DMS53 treated with DMSO at 0.1 percent for 48 hours (cell line): ENCODE measurements at regions not wholly inside any gene's neighbourhood (a gene's known extent, or its start where the extent isn't known, plus 50 kb on each side); places are given as distances from the start of the nearest gene placed in this dataset.

Experiments
- DNase-seq: peaks from one replicate; lab custom pipeline; 2025; ENCODE audit not compliant: unreplicated experiment; lab: John Stamatoyannopoulos, UW

DNA sequence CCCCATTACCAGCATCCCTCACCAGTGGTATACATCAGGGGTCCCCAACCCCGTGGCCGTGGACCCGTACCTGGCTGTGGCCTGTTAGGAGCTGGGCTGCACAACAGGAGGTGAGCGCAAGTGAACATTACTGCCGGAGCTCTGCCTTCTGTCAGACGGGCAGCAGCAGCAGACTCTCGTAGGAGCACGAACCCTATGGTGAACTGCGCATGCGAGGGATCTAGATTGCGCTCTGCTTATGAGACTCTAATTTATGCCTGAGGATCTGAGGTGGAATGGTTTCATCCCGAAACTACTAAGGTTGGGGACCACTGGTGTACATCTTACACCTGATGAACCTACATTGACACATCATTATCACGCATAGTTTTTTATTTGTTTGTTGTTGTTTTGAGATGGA lies 52.8 kb upstream of the DHX15 start:
- no peak for DNase-seq

DNA sequence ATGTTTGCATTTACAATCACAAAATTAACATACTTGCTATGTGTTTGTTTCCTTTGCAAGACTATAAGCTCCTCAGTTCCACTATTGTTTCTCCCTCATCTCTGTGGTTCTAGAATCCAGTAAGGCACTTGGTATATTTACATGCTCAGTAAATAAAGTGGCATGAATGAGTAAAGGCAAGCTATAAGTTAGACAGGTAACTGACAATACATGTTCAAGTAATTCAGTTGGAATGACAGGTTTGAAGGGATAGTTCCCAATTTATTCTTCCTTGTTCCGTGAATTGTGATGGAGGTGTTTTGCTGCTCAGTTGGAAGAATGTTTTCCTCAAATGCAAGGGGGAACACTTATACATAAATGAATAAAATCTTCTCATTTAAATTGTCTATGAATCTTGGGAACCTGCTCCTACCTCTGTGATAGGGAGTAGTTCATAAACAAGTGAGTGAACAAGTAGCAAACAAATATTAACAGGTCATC lies 54.1 kb upstream of the DHX15 start:
- no peak for DNase-seq

GRCh38 chr4:24639714-24640113 lies 55.4 kb upstream of the DHX15 start:
- no peak for DNase-seq

GRCh38 chr4:24640366-24640765 lies 56.0 kb upstream of the DHX15 start:
- no peak for DNase-seq

- DNase-seq: peak; percentile 64
These were observed 58.7 kb upstream of the DHX15 start for GRCh38 chr4:24642981-24643547.

DNA sequence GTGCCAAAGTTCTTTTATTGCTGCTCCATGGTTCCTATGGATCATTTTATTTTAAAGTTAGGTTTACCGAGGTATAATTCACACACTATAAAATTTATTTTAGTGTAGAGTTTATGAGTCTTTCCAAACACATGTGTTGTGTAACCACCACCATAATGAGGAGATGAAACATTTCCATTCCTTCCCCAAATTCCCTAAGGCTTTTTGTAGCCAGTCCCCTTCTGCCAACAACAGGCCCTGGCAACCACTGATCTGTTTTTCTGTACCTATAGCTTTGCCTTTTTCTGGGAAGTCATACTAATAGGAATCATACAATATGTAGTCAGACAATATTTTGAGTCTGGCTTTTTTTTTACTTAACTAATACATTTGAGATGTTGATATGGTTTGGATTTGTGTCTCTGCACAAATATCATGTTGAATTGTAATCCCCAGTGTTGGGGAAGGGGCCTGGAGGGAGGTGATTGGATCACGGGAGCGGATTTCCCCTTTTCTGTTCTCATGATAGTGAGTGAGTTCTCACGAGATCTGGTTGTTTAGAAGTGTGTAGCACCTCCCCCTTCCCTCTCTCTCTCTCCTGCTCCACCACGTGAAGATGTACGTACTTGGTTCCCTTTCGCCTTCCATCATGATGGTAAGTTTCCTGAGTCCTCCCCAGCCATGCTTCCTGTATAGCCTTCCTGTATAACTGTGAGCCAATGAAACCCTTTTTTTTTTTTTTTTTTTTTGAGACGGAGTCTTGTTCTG lies 59.6 kb upstream of the DHX15 start:
- DNase-seq: no peak

- DNase-seq: no peak
These were observed 60.8 kb upstream of the DHX15 start for GRCh38 chr4:24644983-24645764.

DNA sequence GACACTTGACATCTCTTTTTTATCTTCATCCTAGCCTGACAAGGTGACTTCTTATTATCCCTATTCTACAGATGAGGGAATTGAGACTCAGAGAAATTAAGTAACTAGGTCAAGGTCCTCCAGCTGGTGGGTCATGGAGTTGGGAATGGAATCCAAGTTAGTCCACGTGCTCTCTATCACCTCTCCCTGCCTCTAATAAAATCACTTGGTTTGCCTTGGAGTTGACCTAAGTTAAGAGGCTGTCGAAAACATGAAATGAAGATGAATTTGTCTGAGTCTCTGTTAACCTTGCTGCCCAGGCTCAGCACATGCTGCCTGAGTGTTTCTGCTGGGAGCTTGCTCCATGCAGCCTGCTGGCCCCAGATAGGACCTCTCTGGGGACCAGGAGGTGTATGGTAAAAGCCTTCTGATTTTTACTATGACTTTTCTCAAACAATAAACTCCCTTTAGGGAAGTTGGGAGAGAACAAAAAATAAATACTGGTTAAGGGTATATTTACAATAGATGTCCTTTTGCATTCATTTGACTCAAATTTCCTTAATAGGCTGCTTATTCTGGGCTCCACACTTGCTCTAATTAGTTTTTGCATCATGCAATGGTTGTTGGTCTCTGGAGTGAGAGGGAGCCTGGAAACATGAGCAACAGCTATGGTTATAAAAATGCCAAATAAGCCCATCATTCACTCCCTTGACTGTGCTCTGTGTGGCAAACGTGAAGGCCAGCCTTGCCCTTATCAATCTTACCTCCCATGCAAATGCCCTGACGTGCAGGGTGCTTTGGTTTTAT lies 61.6 kb upstream of the DHX15 start:
- no peak for DNase-seq

- DNase-seq: no peak
These were observed 62.6 kb upstream of the DHX15 start for GRCh38 chr4:24646798-24647460.

GRCh38 chr4:24650849-24651640 lies 66.7 kb upstream of the DHX15 start:
- no peak for DNase-seq

DNA sequence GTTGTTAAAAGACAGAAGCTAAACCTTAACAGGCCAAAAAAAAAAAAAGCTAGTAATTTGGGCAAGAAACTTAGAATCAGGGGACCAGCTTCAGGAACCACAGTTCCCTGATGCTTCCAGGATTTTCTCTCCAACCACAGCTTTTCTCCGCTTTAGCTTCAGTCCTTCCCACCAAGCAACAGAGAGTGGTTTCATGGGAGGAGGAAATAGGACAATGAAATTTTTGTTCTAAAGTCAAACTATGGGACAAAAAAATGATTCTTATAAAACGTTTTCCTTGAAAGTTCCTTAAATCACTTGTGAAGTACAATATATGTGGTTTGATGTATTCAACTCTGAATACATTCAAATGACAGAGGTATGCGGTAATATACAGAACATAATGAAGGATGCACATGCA lies 71.0 kb upstream of the DHX15 start:
- DNase-seq: no peak

DNA sequence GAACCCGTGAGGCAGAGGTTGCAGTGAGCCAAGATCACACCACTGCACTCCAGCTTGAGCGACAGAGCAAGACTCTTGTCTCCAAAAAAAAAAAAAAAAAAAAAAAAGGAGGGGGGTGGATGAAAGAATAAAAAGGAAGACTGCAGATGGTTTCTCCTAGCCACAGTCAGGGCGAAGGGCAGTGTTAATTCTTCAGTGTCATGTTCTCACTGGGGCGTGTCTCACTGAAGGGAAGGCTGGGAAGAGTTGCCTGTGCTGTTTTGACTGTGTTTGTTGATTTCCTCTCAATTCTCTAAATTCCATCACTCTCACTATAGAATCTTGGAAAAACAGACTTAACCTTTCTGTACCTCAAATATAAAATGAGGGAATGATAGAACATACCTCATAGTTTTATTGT lies 71.6 kb upstream of the DHX15 start:
- DNase-seq: no peak

DNA sequence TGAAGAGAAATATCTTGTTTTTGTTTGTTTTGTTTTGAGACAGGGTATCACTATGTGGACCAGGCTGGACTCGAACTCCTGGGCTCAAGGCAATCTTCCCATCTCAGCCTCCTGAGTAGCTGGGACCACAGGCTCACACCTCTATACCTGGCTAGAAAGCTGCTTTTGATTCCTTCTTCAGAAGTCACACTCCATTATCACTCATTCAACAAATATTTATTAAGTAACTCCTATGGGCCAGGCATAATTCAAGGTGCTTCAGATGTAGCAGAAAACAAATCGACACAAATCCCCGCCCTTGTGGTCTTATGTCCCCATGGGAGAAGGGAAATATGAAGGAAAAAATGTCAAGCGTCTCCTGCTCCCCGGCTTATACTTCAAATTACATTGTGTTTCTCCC lies 72.6 kb upstream of the DHX15 start:
- DNase-seq: no peak

- DNase-seq: no peak
These were observed 73.6 kb upstream of the DHX15 start for GRCh38 chr4:24657768-24658617.

DNA sequence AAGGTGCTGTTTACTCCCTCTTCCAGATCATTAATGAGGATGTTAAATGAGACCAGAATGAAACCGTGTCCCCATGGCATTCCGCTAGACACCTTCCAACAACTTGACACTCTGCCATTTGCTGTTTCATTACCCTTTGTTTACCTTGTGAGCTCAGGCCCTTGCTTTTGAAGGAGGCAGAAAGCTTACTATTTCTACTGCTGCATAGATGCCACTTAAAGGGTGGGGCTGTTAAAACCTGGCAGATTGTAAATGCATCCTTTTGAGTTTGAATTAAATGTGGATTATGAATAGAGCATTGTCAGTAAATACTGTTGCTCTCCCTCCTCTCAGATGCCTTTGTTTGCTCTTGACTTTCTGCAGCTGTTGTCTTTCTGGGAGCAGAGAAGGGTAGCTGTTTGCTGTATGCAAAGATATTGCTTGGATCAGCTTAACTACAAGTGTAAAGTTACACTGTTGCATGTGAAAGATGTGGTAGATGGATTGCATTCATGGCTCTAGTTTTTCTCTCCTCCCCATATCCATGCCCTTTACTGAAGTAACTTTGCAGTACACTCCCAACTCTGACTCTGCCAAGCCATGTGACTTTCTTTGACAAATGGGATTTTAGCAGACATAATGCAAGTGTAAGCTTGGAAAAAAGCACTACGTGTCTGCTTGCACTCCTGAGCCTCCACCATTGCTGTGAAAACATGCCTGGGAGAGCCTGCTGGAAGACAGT lies 75.0 kb upstream of the DHX15 start:
- DNase-seq: peak; percentile 95

GRCh38 chr4:24662056-24662455 lies 77.7 kb upstream of the DHX15 start:
- DNase-seq: no peak

GRCh38 chr4:24662542-24662941 lies 78.2 kb upstream of the DHX15 start:
- DNase-seq: no peak

GRCh38 chr4:24664956-24665355 lies 80.6 kb upstream of the DHX15 start:
- no peak for DNase-seq
